Epithelial cell of proximal tubule (primary cell): ENCODE measurements at regions not wholly inside any gene's neighbourhood (a gene's known extent, or its start where the extent isn't known, plus 50 kb on each side); places are given as distances from the start of the nearest gene placed in this dataset.
A peak's percentile ranks its signal among the peaks of the same experiment; 100 is the strongest.

Source experiments
- DNase-seq: peaks from one replicate; pipeline ENCODE4 v3.0.0-alpha.2; 2011; ENCODE audit warnings: low read depth
- H3K4me3 ChIP-seq: 2 replicates; pipeline ENCODE4 v1.5.1; 2011; ENCODE audit warnings: low read depth, mild to moderate bottlenecking, low read length
- CTCF ChIP-seq: conservative IDR thresholded peaks from 2 replicates; pipeline ENCODE4 v1.5.1; 2012; ENCODE audit warnings: low read depth, mild to moderate bottlenecking, low read length

- no peak overlapping the region for H3K4me3 ChIP-seq
- no peak for TF ChIP-seq CTCF
- DNase-seq: no peak
Observed at GRCh38 chr2:45121236-45121927, 112.1 kb upstream of the SIX2 start.

GRCh38 chr2:45120546-45120945 lies 111.3 kb upstream of the SIX2 start:
- no peak for TF ChIP-seq CTCF
- DNase-seq: no peak
- H3K4me3 ChIP-seq: no peak overlapping the region

GRCh38 chr2:45119855-45120254 lies 110.6 kb upstream of the SIX2 start:
- TF ChIP-seq CTCF: no peak
- DNase-seq: peak; percentile 78
- H3K4me3 ChIP-seq: no peak overlapping the region

- no peak for TF ChIP-seq CTCF
- DNase-seq: peak; percentile 82
- no peak overlapping the region for H3K4me3 ChIP-seq
Observed at GRCh38 chr2:45119038-45119437, 109.8 kb upstream of the SIX2 start.

GRCh38 chr2:45117383-45117782 lies 108.1 kb upstream of the SIX2 start:
- no peak for DNase-seq
- TF ChIP-seq CTCF: no peak
- H3K4me3 ChIP-seq: no peak overlapping the region

- no peak overlapping the region for H3K4me3 ChIP-seq
- DNase-seq: no peak
- TF ChIP-seq CTCF: no peak
Observed at GRCh38 chr2:45115181-45115580, 105.9 kb upstream of the SIX2 start.

GRCh38 chr2:45114221-45114955 lies 105.1 kb upstream of the SIX2 start:
- TF ChIP-seq CTCF: no peak
- DNase-seq: no peak
- no peak overlapping the region for H3K4me3 ChIP-seq
